MM.1S (cell line): ENCODE measurements at regions not wholly inside any gene's neighbourhood (a gene's known extent, or its start where the extent isn't known, plus 50 kb on each side); places are given as distances from the start of the nearest gene placed in this dataset.

Source experiments
- CTCF ChIP-seq: fragments of 300-600 bp; sonication (generic); IDR thresholded peaks from 2 replicates; pipeline ENCODE4 v1.5.1; 2016; ENCODE audit warnings: antibody characterized with exemption, low read length, mixed read lengths
- EZH2 ChIP-seq: fragments of 300-600 bp; sonication (generic); optimal IDR thresholded peaks from 2 replicates; pipeline ENCODE3; 2017; ENCODE audit warnings: low read depth, mild to moderate bottlenecking, antibody characterized with exemption, low read length, mixed read lengths
- EZH2phosphoT487 ChIP-seq: fragments of 300-600 bp; sonication (generic); IDR thresholded peaks from 2 replicates; pipeline ENCODE4 v1.6.1; 2018; ENCODE audit warnings: antibody characterized with exemption, low read length

GRCh38 chr4:153989505-153989904 lies 200.6 kb upstream of the SFRP2 start:
- TF ChIP-seq CTCF (no peak), EZH2 (no peak), EZH2phosphoT487 (no peak)
